ENCODE measurements at regions not wholly inside any gene's neighbourhood (a gene's known extent, or its start where the extent isn't known, plus 50 kb on each side); places are given as distances from the start of the nearest gene placed in this dataset.

DNA sequence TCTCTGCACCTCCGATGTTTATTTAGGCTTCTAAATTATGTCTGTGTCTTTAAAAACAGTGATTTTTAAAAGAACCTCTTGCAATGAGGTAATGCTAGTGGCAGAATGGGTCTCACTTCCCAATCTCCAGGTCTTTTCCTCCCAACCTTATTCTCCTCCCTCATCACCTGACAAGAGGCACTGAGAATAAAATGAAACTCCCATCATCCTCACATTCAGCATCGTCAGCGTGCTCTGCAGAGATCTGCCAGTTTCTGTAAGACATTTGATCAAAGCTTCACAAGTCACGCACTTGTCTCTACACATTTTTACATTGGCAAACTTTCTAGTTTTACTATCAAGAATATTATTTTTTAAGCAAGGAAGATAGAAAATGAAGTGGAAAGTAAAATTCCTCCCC, 420.5 kb downstream of the GABRB3 start:
- Histone ChIP-seq H3K27ac (ENCODE audit: extremely low read depth, low read depth, low read length) (no peak overlapping the region), H3K4me3 (ENCODE audit: low read depth, low read length) (no peak overlapping the region), H3K9me3 (ENCODE audit: control insufficient read depth, insufficient read depth, low read depth, low read length) (no peaks in the 10 kb centered on the region), H3K36me3 (ENCODE audit: control insufficient read depth in 2 of 2, insufficient read depth in 1 of 2, low read length in 2 of 2) (no peaks in the 10 kb centered on the region), H3K4me1 (ENCODE audit: control insufficient read depth, insufficient read depth, low read length) (no peaks in the 10 kb centered on the region)
- ChIA-PET CTCF (no interaction called here), POLR2A (no interaction called here)
- TF ChIP-seq ZSCAN30 (tag by site-specific recombination; IDR thresholded peaks at IDR 0.05) (no peak), ZSCAN23 (tag by site-specific recombination; IDR thresholded peaks at IDR 0.05) (no peak), ZBTB48 (tag by site-specific recombination; IDR thresholded peaks at IDR 0.05) (no peak), ZNF211 (tag by site-specific recombination; IDR thresholded peaks at IDR 0.05; ENCODE audit: low read depth) (no peak), ZNF555 (tag by site-specific recombination; conservative IDR thresholded peaks at IDR 0.05) (no peak), GFI1B (tag by site-specific recombination; IDR thresholded peaks at IDR 0.05) (no peak), ZFP37 (tag by site-specific recombination; IDR thresholded peaks at IDR 0.05) (no peak), ZBTB8A (tag by site-specific recombination; IDR thresholded peaks at IDR 0.05) (no peak), RBAK (tag by site-specific recombination; IDR thresholded peaks at IDR 0.05) (no peak), ZNF48 (tag by site-specific recombination; IDR thresholded peaks at IDR 0.05) (no peak), ZNF544 (tag by site-specific recombination; IDR thresholded peaks at IDR 0.05) (no peak), ZNF830 (tag by site-specific recombination; IDR thresholded peaks at IDR 0.05; ENCODE audit: low read depth) (no peak), ZNF416 (tag by site-specific recombination; IDR thresholded peaks at IDR 0.05) (no peak), KLF10 (tag by site-specific recombination; IDR thresholded peaks at IDR 0.05) (no peak), ZNF274 (IDR thresholded peaks at IDR 0.05; ENCODE audit: low read length) (no peak), ZNF274 (tag by site-specific recombination; IDR thresholded peaks at IDR 0.05; ENCODE audit: borderline replicate concordance) (no peak)
- TF ChIP-seq, protein P1, sequence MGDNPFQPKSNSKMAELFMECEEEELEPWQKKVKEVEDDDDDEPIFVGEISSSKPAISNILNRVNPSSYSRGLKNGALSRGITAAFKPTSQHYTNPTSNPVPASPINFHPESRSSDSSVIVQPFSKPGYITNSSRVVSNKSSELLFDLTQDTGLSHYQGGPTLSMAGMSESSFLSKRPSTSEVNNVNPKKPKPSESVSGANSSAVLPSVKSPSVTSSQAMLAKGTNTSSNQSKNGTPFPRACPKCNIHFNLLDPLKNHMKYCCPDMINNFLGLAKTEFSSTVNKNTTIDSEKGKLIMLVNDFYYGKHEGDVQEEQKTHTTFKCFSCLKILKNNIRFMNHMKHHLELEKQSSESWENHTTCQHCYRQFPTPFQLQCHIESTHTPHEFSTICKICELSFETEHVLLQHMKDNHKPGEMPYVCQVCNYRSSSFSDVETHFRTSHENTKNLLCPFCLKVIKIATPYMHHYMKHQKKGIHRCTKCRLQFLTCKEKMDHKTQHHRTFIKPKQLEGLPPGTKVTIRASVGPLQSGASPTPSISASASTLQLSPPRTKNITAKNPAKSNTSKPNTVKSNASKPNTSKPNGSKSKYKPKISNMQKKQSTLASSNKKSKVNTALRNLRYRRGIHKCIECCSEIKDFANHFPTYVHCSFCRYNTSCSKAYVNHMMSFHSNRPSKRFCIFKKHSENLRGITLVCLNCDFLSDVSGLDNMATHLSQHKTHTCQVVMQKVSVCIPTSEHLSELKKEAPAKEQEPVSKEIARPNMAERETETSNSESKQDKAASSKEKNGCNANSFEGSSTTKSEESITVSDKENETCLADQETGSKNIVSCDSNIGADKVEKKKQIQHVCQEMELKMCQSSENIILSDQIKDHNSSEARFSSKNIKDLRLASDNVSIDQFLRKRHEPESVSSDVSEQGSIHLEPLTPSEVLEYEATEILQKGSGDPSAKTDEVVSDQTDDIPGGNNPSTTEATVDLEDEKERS (tag by site-specific recombination; IDR thresholded peaks at IDR 0.05): no peak
- TF ChIP-seq, protein P2, sequence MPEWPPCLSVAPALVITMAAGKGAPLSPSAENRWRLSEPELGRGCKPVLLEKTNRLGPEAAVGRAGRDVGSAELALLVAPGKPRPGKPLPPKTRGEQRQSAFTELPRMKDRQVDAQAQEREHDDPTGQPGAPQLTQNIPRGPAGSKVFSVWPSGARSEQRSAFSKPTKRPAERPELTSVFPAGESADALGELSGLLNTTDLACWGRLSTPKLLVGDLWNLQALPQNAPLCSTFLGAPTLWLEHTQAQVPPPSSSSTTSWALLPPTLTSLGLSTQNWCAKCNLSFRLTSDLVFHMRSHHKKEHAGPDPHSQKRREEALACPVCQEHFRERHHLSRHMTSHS (tag by site-specific recombination; IDR thresholded peaks at IDR 0.05): no peak

DNA sequence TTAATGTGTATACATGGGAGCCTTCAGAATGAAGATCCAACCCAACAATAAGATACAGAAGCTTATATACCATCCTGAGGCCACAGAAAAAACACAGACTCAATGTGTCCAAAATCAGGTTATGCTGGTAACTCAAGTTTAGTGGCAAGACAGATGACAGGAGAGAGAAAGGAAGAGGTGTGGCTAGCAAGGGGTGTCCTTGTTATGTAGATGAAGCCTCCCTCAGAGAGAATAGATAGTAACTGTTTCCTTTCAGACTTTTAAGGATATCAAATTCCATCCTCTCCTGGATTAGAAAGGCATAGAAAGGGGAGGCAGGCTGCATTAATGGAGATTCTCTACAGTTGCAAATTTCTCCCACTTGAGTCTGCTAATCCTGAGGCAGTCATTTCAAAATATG, 447.4 kb downstream of the GABRB3 start:
- POLR2A ChIA-PET: no interaction called here
- H3K4me3 ChIP-seq (ENCODE audit: low read depth, low read length): no peak overlapping the region

More for the DNA sequence above, 447.4 kb downstream of the GABRB3 start:
- Histone ChIP-seq H3K36me3 (ENCODE audit: control insufficient read depth in 2 of 2, insufficient read depth in 1 of 2, low read length in 2 of 2) (no peaks in the 10 kb centered on the region), H3K27ac (ENCODE audit: extremely low read depth, low read depth, low read length) (no peak overlapping the region), H3K4me1 (ENCODE audit: control insufficient read depth, insufficient read depth, low read length) (no peaks in the 10 kb centered on the region), H3K9me3 (ENCODE audit: control insufficient read depth, insufficient read depth, low read depth, low read length) (no peaks in the 10 kb centered on the region)
- CTCF ChIA-PET: no interaction called here
- TF ChIP-seq ZNF623 (tag by site-specific recombination; IDR thresholded peaks at IDR 0.05) (no peak), ZNF174 (tag by site-specific recombination; IDR thresholded peaks at IDR 0.05) (no peak)
- TF ChIP-seq, protein P1 (tag by site-specific recombination; IDR thresholded peaks at IDR 0.05): no peak

Data from HEK293 (cell line).